NCI-H2107 (cell line): ENCODE measurements at regions not wholly inside any gene's neighbourhood (a gene's known extent, or its start where the extent isn't known, plus 50 kb on each side); places are given as distances from the start of the nearest gene placed in this dataset.
"Not testable (repeated sequence)": the region's sequence is repeated elsewhere in the genome, so short reads cannot be mapped to it uniquely, and the experiment has no call there.

Experiments used
- DNase-seq: peaks from one replicate; lab custom pipeline; 2025; lab: John Stamatoyannopoulos, UW

DNA sequence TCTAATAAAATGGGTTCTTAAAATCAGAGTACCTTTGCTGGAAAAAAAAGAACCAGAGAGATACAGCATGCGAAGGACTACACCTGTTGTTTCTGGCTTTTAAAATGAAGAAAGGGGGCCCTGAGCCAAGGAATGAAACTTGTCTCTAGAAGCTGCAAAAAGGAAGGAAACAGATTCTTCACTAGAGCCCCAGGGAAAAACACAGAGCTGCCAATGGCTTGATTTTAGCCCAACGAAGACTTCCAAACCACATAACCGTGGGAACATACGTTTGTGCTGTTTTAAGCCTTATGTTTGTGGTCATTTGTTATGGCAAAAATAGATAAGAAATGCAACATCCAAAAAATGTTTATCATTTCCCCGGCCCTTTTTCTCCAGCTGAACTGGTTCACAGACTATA lies 780.0 kb downstream of the SORCS1 start:
- no peak for DNase-seq

DNA sequence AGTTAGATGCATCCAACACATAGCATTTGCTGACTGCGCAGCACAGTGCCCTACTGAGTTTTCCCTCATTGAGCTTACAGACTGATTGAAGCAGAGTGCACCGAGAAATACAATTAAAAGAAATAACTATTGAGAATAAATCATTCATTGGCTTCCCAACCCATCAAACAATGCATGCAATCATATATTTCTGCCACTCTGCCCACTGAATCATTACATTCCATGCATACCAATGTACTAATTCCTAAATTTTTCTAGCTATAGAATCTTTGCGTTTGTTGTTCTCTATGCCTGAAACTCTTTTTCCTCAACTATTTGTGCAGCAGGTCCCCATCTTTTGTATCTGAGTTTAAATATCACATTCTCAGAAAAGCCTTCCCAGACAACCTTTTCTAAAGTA lies 783.8 kb downstream of the SORCS1 start:
- DNase-seq = no peak

DNA sequence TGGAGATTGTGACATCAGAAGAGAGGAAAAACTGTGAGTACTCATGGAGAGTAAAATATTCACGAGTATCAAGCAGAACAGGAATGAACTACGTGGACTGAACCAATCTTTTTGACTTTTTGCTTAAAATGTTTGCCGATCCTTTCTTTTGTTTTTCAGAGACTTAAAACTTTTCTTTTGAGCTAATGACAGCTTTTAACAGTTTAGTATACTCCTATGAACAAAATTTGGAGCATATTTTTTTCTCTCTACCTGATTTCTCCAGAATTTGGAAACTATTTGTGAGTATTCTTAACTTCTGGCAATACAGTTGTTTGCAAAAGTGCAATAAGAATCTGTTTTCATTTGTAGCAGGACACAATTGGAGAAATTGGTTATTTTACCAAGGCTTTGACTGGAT lies 786.3 kb downstream of the SORCS1 start:
- DNase-seq = no peak

DNA sequence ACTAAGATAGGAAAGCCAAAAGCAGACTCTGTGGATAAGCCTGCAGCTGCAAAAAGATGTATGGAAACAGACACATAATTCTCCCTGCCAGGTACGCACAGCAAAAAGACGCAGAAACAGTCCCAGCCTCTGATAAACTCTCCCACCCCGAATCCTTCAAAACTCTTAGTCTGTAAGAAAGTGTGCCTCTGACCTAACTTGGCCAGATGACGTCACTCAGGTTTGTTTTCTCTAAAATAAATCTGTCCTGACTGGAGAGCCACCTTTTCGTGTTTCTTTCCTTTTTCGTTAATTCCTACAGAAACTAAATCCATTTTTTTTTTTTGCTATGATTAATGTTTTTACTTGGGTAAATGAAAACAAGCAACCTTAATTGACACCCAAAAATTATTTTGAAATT lies 793.8 kb downstream of the SORCS1 start:
- DNase-seq = no peak

DNA sequence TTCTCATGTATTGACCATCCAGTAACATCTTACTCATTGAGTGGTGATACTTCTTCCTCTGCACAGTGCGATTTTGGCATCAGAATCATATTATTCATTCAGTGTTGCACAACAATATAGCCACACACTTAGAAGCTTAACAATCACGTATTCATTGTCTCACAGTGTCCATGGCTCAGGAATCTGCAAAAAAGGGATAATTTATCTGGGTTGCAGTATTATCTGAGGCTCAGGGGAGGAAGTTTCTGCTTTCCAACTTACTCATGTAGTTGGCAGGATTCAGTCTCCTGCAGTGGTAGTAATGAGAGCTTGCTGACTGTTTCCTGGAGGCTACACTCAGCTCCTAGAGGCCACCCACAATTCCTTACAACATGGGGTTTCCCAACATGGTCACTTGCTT lies 803.6 kb downstream of the SORCS1 start:
- no peak for DNase-seq

DNA sequence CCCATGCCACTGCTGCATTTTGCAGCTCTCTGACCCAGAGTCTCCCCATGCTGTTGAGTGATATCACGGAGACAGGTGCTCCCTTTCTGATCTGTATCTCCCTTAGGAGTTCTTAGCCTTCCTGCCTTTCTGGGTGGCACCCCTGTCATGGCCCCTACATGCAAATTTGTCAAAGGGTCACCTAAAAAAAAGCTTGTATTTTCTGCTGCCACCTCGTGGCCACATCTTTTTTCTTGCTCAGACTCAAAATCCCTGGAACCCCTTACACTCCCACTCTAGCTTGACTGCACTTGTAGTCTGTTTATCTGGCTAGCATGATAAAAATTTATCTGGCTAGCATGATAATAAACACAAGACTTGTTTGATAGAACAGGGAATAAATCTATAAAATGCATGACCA lies 809.1 kb downstream of the SORCS1 start:
- no peak for DNase-seq

DNA sequence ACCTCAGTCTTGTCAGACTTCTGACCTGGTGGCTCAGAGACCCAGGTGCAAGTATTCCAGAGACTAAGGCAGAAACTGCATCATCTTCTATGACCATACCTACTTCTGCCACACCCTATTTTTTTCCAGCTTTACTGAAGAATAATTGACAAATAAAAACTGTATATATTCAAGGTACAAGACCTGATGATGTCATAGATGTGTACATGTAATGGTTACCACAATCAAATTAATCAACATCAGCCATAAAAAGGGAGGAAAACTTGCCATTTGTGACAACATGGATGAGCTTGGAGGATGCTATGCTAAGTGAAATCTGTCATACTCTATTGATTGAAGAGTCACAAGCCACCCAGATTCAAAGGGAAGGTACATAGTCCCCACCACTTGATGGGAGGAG lies 815.6 kb downstream of the SORCS1 start:
- DNase-seq = no peak

DNA sequence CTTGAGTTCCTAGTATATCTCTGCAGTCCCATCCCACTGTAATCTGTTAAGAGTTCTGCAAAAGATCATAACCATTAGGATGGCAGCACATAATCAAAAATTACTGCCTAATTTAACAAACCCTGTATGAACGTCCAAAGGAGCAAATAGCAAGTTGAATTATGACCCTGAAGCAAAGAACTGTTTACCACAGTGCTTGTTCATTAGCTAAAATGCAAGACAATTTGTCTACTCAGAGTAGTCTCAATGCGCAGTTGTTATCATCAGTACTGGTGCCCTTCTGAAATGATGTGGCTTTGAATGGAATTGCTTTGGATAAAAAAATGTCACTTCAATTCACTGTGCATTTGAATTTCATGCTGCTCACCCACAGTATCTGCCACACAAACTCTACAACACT lies 817.0 kb downstream of the SORCS1 start:
- no peak for DNase-seq

DNA sequence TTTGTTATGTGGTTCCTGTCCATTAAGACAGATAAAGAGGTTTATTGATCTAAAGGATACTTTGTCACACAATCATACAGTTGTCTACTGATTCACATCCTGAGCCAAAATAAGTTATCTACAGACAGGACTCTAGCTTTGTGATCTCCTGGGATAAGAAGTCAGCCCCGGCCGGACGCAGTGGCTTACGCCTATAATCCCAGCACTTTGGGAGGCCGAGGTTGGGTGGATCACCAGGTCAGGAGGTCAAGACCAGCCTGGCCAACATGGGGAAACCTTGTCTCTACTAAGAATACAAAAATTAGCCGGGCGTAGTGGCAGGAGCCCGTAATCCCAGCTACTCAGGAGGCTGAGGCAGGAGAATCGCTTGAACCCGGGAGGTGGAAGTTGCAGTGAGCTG lies 821.0 kb downstream of the SORCS1 start:
- not testable (repeated sequence) for DNase-seq

DNA sequence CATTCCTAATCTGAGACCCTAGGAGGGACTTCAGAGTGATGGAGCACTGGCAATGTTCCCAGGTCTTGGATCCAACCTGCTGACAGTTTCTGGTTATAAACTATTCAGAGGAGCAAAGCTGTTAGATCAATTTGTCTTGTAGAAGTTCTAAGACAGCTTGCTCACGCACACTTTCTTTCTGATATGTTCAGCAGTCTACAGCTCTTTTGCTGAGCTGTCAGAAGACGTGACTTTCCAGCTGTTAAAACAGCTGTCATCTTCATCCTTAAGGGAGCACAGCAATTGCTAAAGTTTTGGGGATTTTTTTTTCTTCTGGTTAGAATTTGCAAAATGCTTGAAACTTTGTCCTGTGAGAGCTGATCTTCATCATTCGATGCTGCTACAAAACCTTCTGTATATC lies 823.1 kb downstream of the SORCS1 start:
- no peak for DNase-seq

DNA sequence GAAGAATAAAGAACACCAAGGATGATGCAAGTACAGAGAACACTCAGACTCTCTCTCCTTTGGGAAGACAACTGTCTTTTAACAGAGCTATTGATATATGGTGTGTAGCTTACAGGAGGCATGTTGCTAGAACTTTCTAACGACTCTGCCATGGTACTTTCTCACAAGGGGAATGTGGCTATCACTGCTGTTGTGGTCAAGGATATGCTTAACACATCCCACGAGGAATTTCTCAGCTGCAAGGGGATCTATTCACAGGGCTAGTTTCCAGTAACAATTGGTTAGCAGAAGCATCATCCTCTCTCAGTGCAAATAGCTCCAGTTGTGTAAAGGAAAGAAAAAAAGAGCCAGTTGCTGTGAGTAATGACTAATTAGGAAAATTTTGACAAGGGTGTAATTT lies 826.0 kb downstream of the SORCS1 start:
- DNase-seq = no peak

DNA sequence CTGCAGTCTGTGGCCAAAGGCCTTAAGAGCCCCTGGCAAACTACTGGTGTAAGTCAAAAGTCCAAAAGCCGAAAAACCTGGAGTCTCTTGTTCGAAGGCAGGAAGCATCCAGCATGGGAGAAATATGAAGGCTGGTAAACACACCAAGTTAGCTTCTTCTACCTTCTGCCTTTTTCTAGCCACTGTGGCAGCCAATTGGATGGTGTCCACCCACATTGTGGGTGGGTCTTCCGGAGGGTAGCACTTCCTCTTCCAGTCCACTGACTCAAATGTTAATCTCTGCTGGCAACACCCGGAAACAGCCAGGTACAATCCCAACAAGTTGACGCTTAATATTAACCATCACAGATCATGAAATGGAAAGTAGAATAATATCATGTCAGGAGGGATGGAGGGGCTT lies 827.6 kb downstream of the SORCS1 start:
- no peak for DNase-seq

DNA sequence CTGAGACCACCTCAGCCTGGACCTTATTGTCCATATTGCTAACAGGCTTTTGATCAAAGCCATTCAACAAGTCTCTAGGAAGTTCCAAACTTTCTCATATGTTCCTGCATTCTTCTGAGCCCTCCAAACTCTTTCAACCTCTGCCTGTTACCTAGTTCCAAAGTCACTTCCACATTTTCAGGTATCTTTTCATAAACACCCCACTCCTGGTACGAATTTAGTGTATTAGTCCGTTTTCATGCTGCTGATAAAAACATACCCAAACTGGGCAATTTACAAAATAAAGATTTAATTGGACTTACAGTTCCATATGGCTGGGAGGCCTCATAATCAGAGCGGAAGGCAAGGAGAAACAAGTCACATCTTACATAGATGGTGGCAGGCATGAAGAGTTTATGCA lies 836.8 kb downstream of the SORCS1 start:
- DNase-seq = no peak

DNA sequence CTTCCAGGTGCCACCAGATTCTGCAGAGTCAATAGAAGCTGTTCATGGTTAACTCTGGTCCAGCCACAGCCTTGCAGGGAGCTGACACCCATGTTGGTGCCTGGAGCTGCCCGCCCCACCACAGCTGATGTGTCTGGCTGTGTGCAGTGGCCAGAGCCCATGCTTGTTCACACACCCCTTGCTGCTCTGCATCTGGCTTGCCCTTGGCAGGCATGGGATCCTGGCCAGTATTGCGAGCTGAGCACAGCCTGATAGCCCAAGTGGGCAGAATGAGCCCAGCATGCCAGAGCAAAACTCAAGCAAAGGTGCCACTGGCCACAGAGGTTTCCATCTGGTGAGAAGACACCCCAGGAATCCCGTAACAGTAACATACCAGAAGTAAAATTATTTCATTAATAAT lies 843.6 kb downstream of the SORCS1 start:
- DNase-seq = no peak

DNA sequence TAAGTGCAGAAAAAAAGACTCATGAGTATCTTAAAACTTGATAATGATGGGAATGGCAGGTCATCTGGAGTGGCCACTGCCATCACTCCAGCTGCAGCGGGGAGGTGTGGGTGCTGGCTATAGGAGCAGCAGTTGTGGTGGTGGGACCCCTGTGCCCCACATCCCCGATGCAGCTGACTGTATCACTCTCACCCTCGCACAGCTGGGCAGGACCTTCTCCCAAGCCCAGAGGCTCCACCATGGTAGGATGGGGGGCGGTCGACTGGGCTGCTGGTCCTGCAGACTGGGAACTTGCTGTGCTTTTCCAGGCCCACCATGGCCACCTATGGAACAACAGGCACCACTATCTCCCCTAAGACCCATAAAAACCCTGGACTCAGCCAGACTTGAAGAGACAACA lies 844.4 kb downstream of the SORCS1 start:
- DNase-seq = no peak

DNA sequence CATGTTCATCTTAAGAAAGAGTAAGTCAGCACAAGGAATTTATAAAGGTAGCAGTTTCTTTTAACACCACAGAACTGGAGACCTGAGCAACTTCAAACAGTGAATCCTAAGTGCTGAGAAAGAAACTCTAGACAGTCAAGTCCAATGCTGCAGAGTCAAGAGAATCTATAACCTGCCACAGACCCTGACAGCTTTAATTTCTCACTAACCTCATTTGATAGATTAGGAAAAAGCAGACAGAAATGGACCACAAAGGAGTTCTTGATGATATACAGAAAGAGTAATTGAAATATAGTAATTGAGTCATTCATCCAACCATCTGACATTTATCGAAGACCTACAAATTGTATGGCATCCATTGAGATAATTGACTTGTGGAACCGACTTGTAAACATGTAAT lies 847.0 kb downstream of the SORCS1 start:
- no peak for DNase-seq

DNA sequence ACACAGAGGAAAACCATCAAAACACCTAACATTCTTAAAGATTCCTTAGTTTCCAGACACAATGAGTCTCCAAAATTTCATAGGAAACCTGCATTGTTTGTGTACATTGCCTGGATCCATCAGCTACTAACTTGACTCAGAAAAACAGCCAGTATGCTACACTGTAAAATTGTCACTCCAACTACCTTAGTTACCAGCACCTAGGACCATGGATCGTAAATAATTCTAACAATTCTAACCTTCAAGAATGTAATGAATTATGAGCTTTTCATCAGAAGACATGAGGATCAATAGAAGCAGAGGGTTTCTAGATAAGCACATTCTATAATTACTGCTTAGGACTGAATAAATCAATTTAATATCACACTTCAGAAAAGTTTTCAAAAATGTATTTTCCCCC lies 851.5 kb downstream of the SORCS1 start:
- no peak for DNase-seq

DNA sequence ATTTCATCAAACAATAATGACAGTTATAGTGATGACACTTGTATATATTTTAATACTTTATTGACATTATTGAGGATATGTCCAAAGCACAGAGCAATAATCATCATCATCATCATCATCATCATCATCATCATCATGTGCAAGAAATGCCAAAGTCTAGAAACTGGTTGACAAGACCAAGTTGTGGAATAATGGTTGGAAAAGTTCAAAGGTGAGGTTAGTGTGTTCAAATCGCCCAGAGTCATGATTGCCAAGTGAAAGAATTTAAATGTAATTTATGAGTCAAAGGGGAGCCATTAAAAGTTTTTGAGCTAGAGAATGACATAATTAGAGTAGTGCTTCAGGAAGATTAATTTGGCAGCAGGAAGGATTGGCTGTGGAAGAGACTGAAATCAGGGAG lies 852.4 kb downstream of the SORCS1 start:
- no peak for DNase-seq

DNA sequence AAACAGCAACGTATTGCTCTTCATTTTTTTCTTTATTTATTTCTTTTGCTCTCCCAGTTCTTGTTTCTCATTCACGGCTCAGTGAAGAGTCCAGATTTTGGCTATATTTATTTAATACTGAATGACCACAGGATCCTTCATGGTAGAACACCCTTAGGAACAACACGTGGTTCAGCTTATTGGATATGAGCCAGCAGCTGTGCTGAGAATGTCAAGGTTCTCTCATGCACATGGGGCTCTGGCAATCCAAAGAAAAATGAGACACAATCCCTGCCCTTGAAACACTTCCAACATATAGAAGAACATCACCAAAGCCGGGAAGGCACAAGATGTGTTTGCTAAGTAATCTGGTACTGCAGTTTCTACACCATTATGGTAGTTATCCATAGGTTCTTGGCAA lies 852.9 kb downstream of the SORCS1 start:
- DNase-seq = no peak

DNA sequence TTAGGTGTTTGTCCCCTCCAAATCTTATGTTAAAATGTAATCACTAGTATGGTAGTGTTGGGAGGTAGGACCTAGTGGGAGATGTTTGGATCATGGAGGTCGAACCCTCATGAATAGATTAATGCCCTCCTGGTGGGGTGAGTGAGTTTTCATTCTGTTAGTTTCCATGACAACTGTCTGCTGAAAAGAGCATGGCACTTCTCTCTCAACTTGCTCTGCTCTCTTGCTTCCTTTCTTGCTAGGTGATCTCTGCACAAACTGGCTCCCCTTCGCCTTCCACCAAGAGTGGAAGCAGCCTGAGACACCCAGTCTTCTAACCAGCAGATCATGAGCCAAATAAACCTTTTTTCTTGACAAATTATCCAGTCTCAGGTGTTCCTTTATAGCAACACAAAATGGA lies 853.9 kb downstream of the SORCS1 start:
- no peak for DNase-seq

DNA sequence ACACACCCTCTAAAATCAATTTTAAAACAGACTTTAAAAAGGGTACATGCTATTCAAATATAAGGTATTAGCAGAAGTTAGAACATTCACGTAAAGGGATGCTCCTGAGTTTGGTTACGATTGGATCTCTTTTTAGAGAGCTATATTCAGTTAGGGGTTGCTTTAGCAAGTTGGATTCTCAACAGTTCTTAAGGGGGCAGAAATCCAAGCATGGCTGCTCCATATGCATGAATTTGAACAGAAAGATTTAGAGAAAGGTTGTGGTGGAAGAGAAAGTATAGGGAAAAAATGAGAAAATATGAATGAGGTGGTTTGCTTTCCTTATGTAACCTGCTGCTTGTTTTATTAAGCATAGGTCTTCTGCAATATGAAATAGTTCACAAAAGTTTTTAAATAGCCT lies 855.1 kb downstream of the SORCS1 start:
- DNase-seq = no peak

DNA sequence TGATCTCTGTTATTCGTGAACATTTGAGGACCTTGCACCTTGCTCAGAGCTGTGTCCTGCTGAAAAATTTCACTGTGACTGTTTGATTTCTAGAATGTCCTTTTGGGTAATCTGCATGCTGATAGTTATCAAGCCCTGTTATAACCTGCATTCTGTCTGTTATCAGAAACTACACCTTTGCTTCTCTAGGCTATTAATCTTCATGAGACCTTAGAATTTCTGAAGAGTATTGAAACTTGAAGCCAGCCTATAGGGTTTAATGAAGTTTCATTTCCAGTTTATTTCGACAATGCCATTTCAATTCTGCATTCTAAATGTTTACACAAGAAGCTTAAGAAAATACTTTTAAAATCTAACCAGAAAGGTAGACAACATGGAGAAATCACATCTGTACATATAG lies 856.2 kb downstream of the SORCS1 start:
- DNase-seq = no peak

DNA sequence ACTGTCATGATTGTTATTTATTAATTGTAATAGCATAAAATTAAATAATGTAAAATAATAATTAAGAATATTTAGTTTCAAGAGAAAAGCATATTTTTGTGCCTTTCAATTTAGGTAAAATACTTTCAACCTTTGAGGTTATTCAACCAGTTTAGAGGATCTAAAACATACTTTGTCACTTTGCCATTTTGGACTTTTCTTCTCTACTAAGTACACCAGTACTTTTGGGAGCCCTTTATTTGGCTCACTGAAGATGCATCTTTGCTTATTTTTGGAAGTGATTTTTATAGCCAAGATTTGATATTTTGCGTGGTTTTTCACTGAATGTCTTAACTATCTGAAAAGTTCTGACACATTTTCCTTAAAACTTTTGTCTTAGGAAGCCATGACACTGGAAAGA lies 860.5 kb downstream of the SORCS1 start:
- DNase-seq = no peak

DNA sequence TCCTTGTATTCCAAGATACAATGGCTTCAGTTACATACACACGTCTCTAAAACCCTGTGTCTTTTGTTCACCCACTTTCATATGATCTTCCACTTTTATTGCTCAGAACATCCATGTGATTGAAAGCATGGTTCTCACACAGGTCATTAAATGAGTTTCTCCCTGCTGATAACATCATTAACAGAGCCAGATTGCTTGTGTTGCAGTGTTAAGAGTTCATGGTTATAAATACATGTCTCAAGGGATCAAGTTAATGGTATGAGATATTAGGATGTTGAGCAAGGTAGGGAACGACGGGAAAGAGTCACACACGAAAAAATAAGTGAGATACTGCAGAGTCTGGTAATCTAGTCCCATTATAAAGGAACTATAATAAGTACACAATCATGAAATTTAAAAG lies 861.5 kb downstream of the SORCS1 start:
- DNase-seq = no peak

DNA sequence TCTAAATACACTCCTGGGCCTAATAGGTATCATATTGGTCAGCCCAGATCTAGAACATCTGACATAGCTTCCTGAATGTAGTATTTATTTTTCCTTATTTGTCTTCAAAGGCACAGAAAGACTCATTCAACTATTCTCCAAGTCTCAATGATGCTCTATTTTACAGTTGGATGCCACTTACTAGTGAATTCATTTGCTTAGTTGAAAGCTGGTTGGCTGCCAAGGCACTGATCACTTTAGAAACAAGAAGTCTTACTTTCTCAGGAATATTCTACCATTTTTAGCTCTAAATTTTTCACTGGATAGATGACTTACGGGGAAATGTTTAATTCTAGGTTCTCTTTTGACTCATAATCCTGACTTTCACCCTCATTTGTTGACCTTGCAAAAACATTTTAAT lies 863.4 kb downstream of the SORCS1 start:
- DNase-seq = no peak
